ENCODE measurements at regions not wholly inside any gene's neighbourhood (a gene's known extent, or its start where the extent isn't known, plus 50 kb on each side); places are given as distances from the start of the nearest gene placed in this dataset.

DNA sequence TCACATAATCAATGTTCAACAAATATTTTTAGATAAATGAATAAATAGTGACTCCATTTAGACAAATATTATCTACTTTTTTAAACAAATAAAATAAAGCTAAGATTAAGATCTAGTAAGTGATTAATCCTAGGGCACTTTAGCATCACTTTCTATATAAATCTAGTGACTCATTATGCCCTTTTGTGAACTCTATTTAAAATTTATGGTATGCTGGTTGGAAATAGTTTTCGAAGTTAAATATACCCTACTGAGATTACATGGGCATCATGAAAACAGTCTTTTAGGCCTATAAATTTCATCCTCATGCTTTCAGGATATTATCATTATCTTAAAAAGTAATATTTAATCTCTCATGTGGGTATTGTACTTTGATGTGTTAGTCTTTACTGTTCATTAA lies 140.4 kb upstream of the UFL1 start:
- TF ChIP-seq, protein P1, sequence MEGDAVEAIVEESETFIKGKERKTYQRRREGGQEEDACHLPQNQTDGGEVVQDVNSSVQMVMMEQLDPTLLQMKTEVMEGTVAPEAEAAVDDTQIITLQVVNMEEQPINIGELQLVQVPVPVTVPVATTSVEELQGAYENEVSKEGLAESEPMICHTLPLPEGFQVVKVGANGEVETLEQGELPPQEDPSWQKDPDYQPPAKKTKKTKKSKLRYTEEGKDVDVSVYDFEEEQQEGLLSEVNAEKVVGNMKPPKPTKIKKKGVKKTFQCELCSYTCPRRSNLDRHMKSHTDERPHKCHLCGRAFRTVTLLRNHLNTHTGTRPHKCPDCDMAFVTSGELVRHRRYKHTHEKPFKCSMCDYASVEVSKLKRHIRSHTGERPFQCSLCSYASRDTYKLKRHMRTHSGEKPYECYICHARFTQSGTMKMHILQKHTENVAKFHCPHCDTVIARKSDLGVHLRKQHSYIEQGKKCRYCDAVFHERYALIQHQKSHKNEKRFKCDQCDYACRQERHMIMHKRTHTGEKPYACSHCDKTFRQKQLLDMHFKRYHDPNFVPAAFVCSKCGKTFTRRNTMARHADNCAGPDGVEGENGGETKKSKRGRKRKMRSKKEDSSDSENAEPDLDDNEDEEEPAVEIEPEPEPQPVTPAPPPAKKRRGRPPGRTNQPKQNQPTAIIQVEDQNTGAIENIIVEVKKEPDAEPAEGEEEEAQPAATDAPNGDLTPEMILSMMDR (IDR thresholded peaks at IDR 0.05): no peak
- TF ChIP-seq POLR2A (IDR thresholded peaks at IDR 0.05): no peak

All from testis (tissue), 2 donors.